ENCODE measurements at regions not wholly inside any gene's neighbourhood (a gene's known extent, or its start where the extent isn't known, plus 50 kb on each side); places are given as distances from the start of the nearest gene placed in this dataset.

DNA sequence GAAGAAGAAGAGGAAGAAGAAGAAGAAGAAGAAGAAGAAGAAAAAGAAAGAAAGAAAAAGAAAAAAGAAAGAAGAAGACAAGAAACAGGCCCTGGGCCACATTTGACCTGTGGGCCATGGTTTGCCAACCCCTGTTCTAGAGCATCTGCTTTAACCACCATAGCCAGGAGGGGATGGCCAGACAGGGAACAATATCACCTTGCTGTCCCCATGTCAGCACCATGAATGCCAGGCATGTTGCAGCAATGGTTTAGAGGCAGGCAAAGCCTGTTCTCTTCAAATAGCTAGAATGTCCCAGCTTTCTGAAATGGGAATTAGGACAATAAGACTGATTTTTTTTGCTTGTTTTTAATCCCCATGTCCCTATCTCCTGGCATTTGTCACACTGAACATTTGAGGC is 338.6 kb upstream of the PLET1 start (continued):
- TF ChIP-seq AFF4 (CRISPR knock-in tag; IDR thresholded peaks at IDR 0.05; ENCODE audit: borderline replicate concordance) (no peak), STAT6 (CRISPR knock-in tag; conservative IDR thresholded peaks at IDR 0.05; ENCODE audit: low read depth) (no peak), E2F5 (CRISPR knock-in tag; IDR thresholded peaks at IDR 0.05) (no peak), ELF4 (CRISPR knock-in tag; IDR thresholded peaks at IDR 0.05; ENCODE audit: low read depth) (no peak), JAZF1 (CRISPR knock-in tag; IDR thresholded peaks at IDR 0.05) (no peak), RORB (CRISPR knock-in tag; IDR thresholded peaks at IDR 0.05) (no peak), SOX15 (CRISPR knock-in tag; IDR thresholded peaks at IDR 0.05) (no peak), USF2 (CRISPR knock-in tag; IDR thresholded peaks at IDR 0.05) (no peak), ZNF425 (CRISPR knock-in tag; conservative IDR thresholded peaks at IDR 0.05) (no peak)

DNA sequence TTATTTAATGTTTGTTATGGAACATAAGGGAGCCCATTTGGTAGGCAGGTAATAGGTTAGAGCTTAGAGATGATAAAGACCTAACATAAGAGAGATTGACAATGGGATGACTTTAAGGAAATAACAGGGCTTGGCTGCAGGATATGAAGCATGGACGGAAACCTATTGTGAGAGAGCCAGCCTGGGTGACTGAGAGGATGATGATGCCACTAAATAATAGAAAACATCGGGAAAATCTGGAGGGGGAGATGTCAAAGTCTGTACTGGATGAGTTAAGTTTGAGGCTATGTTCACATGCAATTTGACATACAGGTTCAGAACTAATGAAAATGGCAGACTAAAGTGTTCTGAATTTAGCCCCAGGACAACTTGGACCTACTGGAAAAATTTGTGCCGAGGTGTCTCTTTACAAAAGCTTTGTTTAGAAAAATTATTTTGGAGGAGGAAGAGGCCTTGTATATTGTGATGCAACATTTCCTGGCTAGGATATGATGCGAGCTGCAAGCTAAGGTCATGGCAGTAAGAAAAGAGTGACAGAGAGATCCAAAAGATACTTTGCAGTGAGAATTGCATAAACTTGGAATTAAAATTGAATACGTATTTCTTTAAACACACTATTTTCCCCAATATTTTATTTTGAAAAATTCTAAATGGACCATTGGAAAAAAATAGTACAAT is 339.3 kb upstream of the PLET1 start:
- H3K4me3 Mint-ChIP-seq = no peak overlapping the region
- H3K36me3 Mint-ChIP-seq = peaks cover 3% of the 10 kb centered on the region
- peaks cover 19% of the 10 kb centered on the region for H3K4me1 Mint-ChIP-seq
- peaks cover 2% of the 10 kb centered on the region; the same call in 1 of the 2 replicates for H3K27me3 Mint-ChIP-seq (ENCODE audit: low read depth)
- no peak overlapping the region for H3K27ac Mint-ChIP-seq
- DNase-seq (ENCODE audit: low spot score) = no peak
- ChIA-PET CTCF (no interaction called here), POLR2A (no interaction called here)
- no peak for ATAC-seq
- H3K9me3 Mint-ChIP-seq = peaks cover 15% of the 10 kb centered on the region
- TF ChIP-seq USF1 (CRISPR knock-in tag; IDR thresholded peaks at IDR 0.05) (no peak), HMGA2 (CRISPR knock-in tag; IDR thresholded peaks at IDR 0.05) (no peak), ZNF532 (CRISPR knock-in tag; IDR thresholded peaks at IDR 0.05; ENCODE audit: borderline replicate concordance) (no peak), HMGXB4 (CRISPR knock-in tag; IDR thresholded peaks at IDR 0.05) (no peak), MAX (CRISPR knock-in tag; IDR thresholded peaks at IDR 0.05) (no peak), CREM (CRISPR knock-in tag; IDR thresholded peaks at IDR 0.05) (no peak), TP53 (CRISPR knock-in tag; IDR thresholded peaks at IDR 0.05) (no peak), EMX1 (CRISPR knock-in tag; IDR thresholded peaks at IDR 0.05) (no peak)

Measured in WTC11 (cell line).